Fibroblast of the aortic adventitia (primary cell): ENCODE measurements at regions not wholly inside any gene's neighbourhood (a gene's known extent, or its start where the extent isn't known, plus 50 kb on each side); places are given as distances from the start of the nearest gene placed in this dataset.
A peak's percentile ranks its signal among the peaks of the same experiment; 100 is the strongest.

ENCODE experiments used
- DNase-seq: peaks from one replicate; pipeline ENCODE4 v3.0.0-alpha.2; 2010; ENCODE audit warnings: low read depth
- H3K4me3 ChIP-seq: 2 replicates; pipeline ENCODE4 v1.5.1; 2011; ENCODE audit warnings: low read depth, mild to moderate bottlenecking, control low read depth, low read length, moderate library complexity
- TF ChIP-seq, protein P1 (sequence below): IDR thresholded peaks from 2 replicates; pipeline ENCODE4 v1.5.1; 2011; ENCODE audit warnings: mild to moderate bottlenecking, low read length, control low read depth, inconsistent platforms; ENCODE audit not compliant: insufficient read depth

DNA sequence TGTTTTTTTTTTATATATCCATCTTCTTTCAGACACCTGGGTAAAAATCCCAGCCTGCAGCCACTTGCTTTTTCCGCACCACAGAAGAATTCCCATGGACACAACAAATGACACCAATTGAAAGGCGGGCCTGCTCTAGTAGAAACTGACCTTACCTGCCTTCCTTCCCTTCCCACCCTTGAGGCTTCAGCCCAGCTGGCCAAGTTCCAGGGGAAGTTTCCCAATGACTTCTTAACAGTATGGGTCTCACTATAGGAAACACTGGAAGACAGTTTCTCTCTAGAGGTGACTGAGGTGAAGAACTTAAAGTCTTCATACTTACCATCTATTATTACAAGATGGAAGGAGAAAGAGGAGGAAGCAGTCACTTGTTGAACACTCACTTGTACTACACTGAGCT is 714.2 kb upstream of the NR2F2 start:
- H3K4me3 ChIP-seq = no peak overlapping the region
- no peak for DNase-seq
- TF ChIP-seq, protein P1, sequence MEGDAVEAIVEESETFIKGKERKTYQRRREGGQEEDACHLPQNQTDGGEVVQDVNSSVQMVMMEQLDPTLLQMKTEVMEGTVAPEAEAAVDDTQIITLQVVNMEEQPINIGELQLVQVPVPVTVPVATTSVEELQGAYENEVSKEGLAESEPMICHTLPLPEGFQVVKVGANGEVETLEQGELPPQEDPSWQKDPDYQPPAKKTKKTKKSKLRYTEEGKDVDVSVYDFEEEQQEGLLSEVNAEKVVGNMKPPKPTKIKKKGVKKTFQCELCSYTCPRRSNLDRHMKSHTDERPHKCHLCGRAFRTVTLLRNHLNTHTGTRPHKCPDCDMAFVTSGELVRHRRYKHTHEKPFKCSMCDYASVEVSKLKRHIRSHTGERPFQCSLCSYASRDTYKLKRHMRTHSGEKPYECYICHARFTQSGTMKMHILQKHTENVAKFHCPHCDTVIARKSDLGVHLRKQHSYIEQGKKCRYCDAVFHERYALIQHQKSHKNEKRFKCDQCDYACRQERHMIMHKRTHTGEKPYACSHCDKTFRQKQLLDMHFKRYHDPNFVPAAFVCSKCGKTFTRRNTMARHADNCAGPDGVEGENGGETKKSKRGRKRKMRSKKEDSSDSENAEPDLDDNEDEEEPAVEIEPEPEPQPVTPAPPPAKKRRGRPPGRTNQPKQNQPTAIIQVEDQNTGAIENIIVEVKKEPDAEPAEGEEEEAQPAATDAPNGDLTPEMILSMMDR = no peak

DNA sequence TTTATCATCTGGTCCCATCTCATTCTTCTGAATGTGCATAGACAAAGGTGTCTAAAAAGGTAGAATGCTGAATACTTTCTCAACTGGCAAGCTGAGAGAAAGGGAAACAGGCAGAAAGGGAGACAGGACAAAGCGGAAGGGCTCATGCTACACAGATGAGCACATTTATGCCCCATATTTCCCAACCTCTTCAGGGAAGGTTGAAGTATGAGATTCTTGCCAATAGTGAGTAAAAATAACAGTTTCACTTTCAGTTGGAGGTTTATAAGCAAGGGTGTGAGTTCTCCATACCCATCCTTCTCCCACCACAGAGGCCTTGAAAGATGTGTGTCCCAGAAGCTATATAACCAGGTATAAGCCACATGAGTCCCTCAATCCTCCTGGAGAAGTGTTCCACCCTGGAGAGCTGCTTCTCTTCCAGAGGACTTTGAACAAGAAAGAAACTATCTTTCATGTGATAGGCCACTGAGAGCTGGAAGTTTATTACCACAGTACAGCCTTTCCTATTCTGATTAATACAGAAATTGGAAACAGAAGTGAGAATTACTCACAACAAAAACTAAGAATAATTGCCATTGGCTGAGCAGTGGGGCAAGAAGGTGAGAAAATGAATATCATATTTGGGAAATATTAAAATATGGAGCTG is 709.4 kb upstream of the NR2F2 start:
- DNase-seq = peak; percentile 72
- TF ChIP-seq, protein P1 = no peak

GRCh38 chr15:95622843-95623242 is 707.7 kb upstream of the NR2F2 start:
- TF ChIP-seq, protein P1 = no peak
- no peak for DNase-seq
- H3K4me3 ChIP-seq = no peak overlapping the region

More for the DNA sequence above, 709.4 kb upstream of the NR2F2 start:
- no peak overlapping the region for H3K4me3 ChIP-seq

DNA sequence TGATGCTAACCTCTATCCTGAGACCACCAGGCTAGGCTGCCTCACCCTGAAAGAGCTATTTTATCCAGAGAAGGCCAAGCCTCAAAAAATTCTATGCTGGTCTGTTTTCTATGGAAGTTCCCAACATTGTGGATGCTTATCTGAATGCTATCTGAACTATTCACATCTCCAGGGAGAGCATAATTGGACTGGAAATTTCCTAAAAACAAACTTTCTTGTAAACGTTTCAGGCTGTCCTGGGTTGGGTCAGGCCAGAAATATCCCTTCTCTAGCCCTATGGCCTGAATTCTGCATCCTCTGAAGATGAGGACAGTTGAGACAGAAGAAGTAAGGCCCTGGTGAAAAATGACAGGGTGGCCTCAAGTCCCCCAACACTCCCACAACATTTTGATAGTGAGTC is 706.4 kb upstream of the NR2F2 start:
- TF ChIP-seq, protein P1 = no peak
- DNase-seq = peak; percentile 71

GRCh38 chr15:95624616-95625361 is 705.7 kb upstream of the NR2F2 start:
- no peak overlapping the region for H3K4me3 ChIP-seq
- no peak for DNase-seq
- TF ChIP-seq, protein P1 = no peak

More for the DNA sequence above, 706.4 kb upstream of the NR2F2 start:
- H3K4me3 ChIP-seq = no peak overlapping the region

GRCh38 chr15:95626501-95627361 is 703.8 kb upstream of the NR2F2 start:
- TF ChIP-seq, protein P1 = no peak
- DNase-seq = no peak

More at GRCh38 chr15:95626501-95627361, 703.8 kb upstream of the NR2F2 start:
- no peak overlapping the region for H3K4me3 ChIP-seq
